Uterus (tissue), 2 donors: ENCODE measurements at regions not wholly inside any gene's neighbourhood (a gene's known extent, or its start where the extent isn't known, plus 50 kb on each side); places are given as distances from the start of the nearest gene placed in this dataset.

Source experiments
- POLR2A ChIP-seq, 2 donors: fragments of 450-650 bp; IDR thresholded peaks; one replicate each; pipeline ENCODE4 v1.6.1; 2016; ENCODE audit warnings: antibody characterized with exemption in 2 of 2, mild to moderate bottlenecking in 1 of 2, moderate library complexity in 1 of 2
- TF ChIP-seq, protein P1 (sequence below), 4 experiments: fragments of 200-600 bp in 2 of 4; fragments of 450-650 bp in 2 of 4; sonication (generic) in 2 of 4; IDR thresholded peaks; one replicate each; pipeline ENCODE4 v1.5.1; 2016 to 2019; ENCODE audit warnings: antibody characterized with exemption in 4 of 4, mild to moderate bottlenecking in 2 of 4, moderate library complexity in 1 of 4

DNA sequence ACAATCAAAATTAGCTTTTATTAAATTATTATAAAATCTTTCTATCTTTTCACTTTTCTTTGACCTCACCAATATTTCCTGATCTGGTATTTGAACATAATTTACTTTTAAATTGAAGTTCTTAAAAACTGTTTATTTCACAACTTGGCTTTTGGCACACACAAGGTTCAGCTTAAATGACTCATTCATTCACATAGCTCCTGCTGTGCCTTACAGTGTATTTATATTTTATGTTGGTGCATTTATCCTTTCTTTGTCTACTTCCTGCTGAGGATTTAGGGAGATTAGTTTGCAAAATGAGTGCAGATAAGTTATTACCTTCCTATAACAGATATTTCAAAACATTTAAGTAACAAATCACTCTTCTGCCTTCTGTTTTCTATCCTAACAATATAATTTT, 430.6 kb downstream of the DTHD1 start:
- TF ChIP-seq, protein P1, sequence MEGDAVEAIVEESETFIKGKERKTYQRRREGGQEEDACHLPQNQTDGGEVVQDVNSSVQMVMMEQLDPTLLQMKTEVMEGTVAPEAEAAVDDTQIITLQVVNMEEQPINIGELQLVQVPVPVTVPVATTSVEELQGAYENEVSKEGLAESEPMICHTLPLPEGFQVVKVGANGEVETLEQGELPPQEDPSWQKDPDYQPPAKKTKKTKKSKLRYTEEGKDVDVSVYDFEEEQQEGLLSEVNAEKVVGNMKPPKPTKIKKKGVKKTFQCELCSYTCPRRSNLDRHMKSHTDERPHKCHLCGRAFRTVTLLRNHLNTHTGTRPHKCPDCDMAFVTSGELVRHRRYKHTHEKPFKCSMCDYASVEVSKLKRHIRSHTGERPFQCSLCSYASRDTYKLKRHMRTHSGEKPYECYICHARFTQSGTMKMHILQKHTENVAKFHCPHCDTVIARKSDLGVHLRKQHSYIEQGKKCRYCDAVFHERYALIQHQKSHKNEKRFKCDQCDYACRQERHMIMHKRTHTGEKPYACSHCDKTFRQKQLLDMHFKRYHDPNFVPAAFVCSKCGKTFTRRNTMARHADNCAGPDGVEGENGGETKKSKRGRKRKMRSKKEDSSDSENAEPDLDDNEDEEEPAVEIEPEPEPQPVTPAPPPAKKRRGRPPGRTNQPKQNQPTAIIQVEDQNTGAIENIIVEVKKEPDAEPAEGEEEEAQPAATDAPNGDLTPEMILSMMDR (IDR thresholded peaks at IDR 0.05): no peak
- no peak for TF ChIP-seq POLR2A (IDR thresholded peaks at IDR 0.05)
